Fibroblast of lung (primary cell): ENCODE measurements at regions not wholly inside any gene's neighbourhood (a gene's known extent, or its start where the extent isn't known, plus 50 kb on each side); places are given as distances from the start of the nearest gene placed in this dataset.

Experiments
- DNase-seq, 2 donors: peaks; one replicate each; pipeline versions ENCODE4 v3.0.0 to v3.0.0-alpha.2; 2010; ENCODE audit warnings: low read depth in 2 of 2
- H2AFZ ChIP-seq: 2 replicates; pipeline ENCODE4 v1.5.1; 2012; ENCODE audit warnings: low read length, control low read depth, inconsistent platforms
- H3K27ac ChIP-seq: 2 replicates; pipeline ENCODE4 v1.5.1; 2011; ENCODE audit warnings: low read length, control low read depth; ENCODE audit not compliant: insufficient read depth
- H3K27me3 ChIP-seq: 2 replicates; pipeline ENCODE4 v1.5.1; 2011; ENCODE audit warnings: mild to moderate bottlenecking, low read length; ENCODE audit not compliant: control insufficient read depth, insufficient read depth
- H3K36me3 ChIP-seq: 2 replicates; pipeline ENCODE4 v1.5.1; 2011; ENCODE audit warnings: low read length; ENCODE audit not compliant: control insufficient read depth, insufficient read depth
- H3K4me1 ChIP-seq: 2 replicates; pipeline ENCODE4 v1.5.1; 2011; ENCODE audit warnings: low read length; ENCODE audit not compliant: control insufficient read depth, insufficient read depth; ENCODE audit errors: extremely low read depth
- H3K4me2 ChIP-seq: 2 replicates; pipeline ENCODE4 v1.5.1; 2011; ENCODE audit warnings: low read length, control low read depth; ENCODE audit not compliant: insufficient read depth; ENCODE audit errors: extremely low read depth
- H3K4me3 ChIP-seq, 4 experiments: fragments of 200-600 bp in 1 of 4; sonication (generic) in 1 of 4; replicated peaks in 1 of 4; 2 replicates each; pipeline ENCODE4 v1.5.1; 2011 to 2016; ENCODE audit warnings: low read length in 4 of 4, low read depth in 3 of 4, mild to moderate bottlenecking in 3 of 4, control low read depth in 2 of 4, inconsistent platforms in 1 of 4, mixed read lengths in 1 of 4; ENCODE audit not compliant: insufficient read depth in 1 of 4; ENCODE audit errors: control extremely low read depth in 1 of 4
- H3K79me2 ChIP-seq: 2 replicates; pipeline ENCODE4 v1.5.1; 2012; ENCODE audit warnings: mild to moderate bottlenecking, low read length, inconsistent platforms; ENCODE audit not compliant: control insufficient read depth, insufficient read depth
- H3K9ac ChIP-seq: 2 replicates; pipeline ENCODE4 v1.5.1; 2011; ENCODE audit warnings: mild to moderate bottlenecking, low read length, control low read depth; ENCODE audit not compliant: insufficient read depth
- H3K9me3 ChIP-seq: 2 replicates; pipeline ENCODE4 v1.5.1; 2012; ENCODE audit warnings: low read depth, low read length; ENCODE audit not compliant: control insufficient read depth, insufficient read depth
- H4K20me1 ChIP-seq: 2 replicates; pipeline ENCODE4 v1.5.1; 2011; ENCODE audit warnings: low read length; ENCODE audit not compliant: control insufficient read depth, insufficient read depth; ENCODE audit errors: extremely low read depth
- EZH2 ChIP-seq: IDR thresholded peaks from 2 replicates; pipeline ENCODE4 v1.5.1; 2012; ENCODE audit warnings: low read length, control low read depth, mild to moderate bottlenecking; ENCODE audit errors: missing control alignments
- TF ChIP-seq, protein P1 (sequence below), 2 donors: IDR thresholded peaks in 1 of 2; conservative IDR thresholded peaks in 1 of 2; 1 replicate in 1 of 2; 2 replicates in 1 of 2; pipeline ENCODE4 v1.5.1; 2011 to 2012; ENCODE audit warnings: low read length in 2 of 2, control low read depth in 1 of 2, inconsistent platforms in 1 of 2, low read depth in 1 of 2, mild to moderate bottlenecking in 1 of 2

DNA sequence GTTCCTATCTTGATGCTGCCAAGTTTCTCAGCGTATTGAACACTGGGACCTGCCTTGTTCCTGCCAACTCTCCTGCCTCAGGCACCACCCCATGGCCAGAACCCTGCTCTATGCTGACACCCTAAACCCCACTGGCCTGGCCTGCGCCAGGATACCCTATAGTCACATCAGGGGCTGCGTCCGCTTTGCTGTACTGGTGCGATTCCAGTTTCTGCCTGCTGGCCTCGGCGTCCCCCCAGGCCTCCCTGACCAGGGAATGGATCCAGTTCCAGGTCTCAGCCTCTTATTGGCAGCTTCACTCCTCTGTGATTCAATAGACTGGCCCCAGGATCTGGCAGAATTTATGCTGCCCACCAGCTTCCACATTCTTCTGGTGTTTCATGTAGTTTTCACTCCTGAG is 55.0 kb downstream of the GPR6 start:
- H3K27me3 ChIP-seq: no peaks in the 10 kb centered on the region
- no peaks in the 10 kb centered on the region for H3K4me1 ChIP-seq
- no peak overlapping the region for H2AFZ ChIP-seq
- no peaks in the 10 kb centered on the region for H3K9me3 ChIP-seq
- H3K36me3 ChIP-seq: no peaks in the 10 kb centered on the region
- no peak overlapping the region for H3K27ac ChIP-seq
- no peaks in the 10 kb centered on the region for H3K79me2 ChIP-seq
- no peak overlapping the region for H3K4me2 ChIP-seq
- H3K4me3 ChIP-seq: no peak overlapping the region
- no peaks in the 10 kb centered on the region for H4K20me1 ChIP-seq
- H3K9ac ChIP-seq: no peak overlapping the region
- TF ChIP-seq EZH2: no peak
- TF ChIP-seq, protein P1, sequence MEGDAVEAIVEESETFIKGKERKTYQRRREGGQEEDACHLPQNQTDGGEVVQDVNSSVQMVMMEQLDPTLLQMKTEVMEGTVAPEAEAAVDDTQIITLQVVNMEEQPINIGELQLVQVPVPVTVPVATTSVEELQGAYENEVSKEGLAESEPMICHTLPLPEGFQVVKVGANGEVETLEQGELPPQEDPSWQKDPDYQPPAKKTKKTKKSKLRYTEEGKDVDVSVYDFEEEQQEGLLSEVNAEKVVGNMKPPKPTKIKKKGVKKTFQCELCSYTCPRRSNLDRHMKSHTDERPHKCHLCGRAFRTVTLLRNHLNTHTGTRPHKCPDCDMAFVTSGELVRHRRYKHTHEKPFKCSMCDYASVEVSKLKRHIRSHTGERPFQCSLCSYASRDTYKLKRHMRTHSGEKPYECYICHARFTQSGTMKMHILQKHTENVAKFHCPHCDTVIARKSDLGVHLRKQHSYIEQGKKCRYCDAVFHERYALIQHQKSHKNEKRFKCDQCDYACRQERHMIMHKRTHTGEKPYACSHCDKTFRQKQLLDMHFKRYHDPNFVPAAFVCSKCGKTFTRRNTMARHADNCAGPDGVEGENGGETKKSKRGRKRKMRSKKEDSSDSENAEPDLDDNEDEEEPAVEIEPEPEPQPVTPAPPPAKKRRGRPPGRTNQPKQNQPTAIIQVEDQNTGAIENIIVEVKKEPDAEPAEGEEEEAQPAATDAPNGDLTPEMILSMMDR (conservative IDR thresholded peaks at IDR 0.05 in 1 of 2, IDR thresholded peaks at IDR 0.05 in 1 of 2; ENCODE audit: low read depth in 1 of 2, low read length in 2 of 2): no peak
- no peak for DNase-seq

DNA sequence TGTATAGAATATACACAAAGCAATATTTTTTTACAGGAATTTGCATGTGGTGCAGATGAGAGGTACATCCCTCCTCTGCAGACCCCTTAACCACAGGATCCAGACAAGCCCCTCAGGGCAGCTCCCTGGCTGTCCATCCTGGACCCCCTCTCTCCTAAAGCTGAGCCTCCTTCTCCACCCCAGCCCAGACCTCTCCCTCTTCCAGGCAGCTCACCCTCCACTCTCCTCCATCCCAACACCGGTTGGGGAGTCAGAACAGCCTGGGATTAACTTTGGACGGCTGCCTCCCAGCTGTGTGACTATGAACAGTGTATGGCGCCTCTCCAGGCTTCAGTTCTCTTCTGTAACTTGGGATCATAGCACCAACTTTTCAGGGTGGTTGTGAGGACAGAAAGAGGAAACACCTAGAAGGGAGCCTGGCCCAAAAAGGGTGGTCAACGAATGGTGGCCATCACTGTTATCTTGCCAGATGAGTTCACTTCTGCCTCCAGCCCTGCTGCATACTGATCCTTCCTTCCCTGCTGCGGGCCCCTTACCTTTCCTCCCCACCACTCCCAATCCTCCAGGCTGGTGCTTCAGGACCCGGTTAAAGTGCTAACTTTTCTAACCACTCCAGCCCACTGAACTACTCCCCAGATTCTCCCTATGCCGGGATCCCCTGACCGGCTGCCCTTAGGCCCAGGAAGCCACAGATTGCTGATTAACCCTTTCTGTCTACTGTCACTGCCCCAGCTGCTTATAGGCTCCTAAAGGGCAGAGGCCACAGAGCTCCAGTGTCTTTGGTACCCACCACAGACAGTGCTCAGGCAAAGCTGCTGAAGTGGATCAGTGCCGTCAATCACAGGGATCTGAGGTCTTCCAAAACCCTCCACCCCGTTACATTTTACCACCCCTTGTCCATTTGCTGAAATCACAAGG is 55.9 kb downstream of the GPR6 start:
- Histone ChIP-seq H4K20me1 (no peaks in the 10 kb centered on the region), H2AFZ (no peak overlapping the region), H3K4me3 (no peak overlapping the region), H3K36me3 (no peaks in the 10 kb centered on the region), H3K9me3 (no peaks in the 10 kb centered on the region), H3K79me2 (no peaks in the 10 kb centered on the region), H3K27me3 (no peaks in the 10 kb centered on the region), H3K9ac (no peak overlapping the region), H3K4me1 (no peaks in the 10 kb centered on the region), H3K27ac (no peak overlapping the region), H3K4me2 (no peak overlapping the region)
- no peak for DNase-seq
- TF ChIP-seq EZH2: no peak
- TF ChIP-seq, protein P1 (conservative IDR thresholded peaks at IDR 0.05 in 1 of 2, IDR thresholded peaks at IDR 0.05 in 1 of 2; ENCODE audit: low read depth in 1 of 2, low read length in 2 of 2): no peak

DNA sequence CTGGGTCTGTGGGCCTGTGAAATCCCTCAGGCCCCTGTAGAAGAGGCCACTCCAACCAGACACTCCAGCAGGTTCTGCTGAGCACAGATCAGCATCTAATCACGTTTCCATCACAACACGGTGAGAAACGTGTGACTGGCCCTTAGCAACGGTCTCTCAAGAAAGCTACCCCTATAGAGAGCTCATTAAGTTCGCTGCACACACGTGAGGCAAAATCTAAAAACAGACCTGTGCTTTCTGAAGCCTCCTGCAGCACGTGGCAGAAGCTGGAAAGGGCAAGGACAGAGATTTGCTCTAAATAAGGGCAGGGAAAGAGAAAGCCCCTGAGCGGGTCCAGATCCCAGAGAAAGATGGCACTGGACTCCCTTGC is 56.5 kb downstream of the GPR6 start:
- H3K4me3 ChIP-seq: no peak overlapping the region
- no peaks in the 10 kb centered on the region for H4K20me1 ChIP-seq
- no peak for TF ChIP-seq EZH2
- no peaks in the 10 kb centered on the region for H3K4me1 ChIP-seq
- no peaks in the 10 kb centered on the region for H3K36me3 ChIP-seq
- no peak overlapping the region for H3K27ac ChIP-seq
- no peak overlapping the region for H2AFZ ChIP-seq
- no peak overlapping the region for H3K9ac ChIP-seq
- no peaks in the 10 kb centered on the region for H3K79me2 ChIP-seq
- H3K27me3 ChIP-seq: no peaks in the 10 kb centered on the region
- DNase-seq: no peak
- H3K9me3 ChIP-seq: no peaks in the 10 kb centered on the region
- H3K4me2 ChIP-seq: no peak overlapping the region
